ENCODE measurements at regions not wholly inside any gene's neighbourhood (a gene's known extent, or its start where the extent isn't known, plus 50 kb on each side); places are given as distances from the start of the nearest gene placed in this dataset.

DNA sequence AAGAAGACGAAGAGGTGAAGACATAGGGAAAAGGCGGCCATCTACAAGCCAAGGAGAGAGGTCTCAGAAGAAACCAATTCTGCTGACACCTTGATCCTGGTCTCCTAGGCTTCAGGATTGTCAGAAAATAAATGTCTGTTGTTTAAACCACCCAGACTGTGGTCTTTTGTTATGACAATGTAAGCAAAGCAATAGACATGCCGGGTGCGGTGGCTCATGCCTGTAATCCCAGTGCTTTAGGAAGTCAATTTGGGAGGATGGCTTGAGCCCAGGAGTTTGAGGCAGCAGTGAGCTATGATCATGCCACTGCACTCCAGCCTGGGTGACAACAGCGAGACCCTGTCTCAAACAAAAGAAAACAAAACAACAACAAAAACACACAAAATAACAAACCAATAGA lies 64.4 kb downstream of the HAPSTR1 start:
- TF ChIP-seq CTCF (IDR thresholded peaks at IDR 0.05) (no peak), POLR2A (IDR thresholded peaks at IDR 0.05) (no peak)
